Right lung (tissue), 2 donors: ENCODE measurements at regions not wholly inside any gene's neighbourhood (a gene's known extent, or its start where the extent isn't known, plus 50 kb on each side); places are given as distances from the start of the nearest gene placed in this dataset.
A peak's percentile ranks its signal among the peaks of the same experiment; 100 is the strongest.

Experiments
- DNase-seq, 2 donors: peaks; one replicate each; pipeline ENCODE4 v3.0.0-alpha.2; 2013

GRCh38 chr13:68473834-68474326 is 1243.7 kb upstream of the PCDH9 start:
- no peak for DNase-seq

DNA sequence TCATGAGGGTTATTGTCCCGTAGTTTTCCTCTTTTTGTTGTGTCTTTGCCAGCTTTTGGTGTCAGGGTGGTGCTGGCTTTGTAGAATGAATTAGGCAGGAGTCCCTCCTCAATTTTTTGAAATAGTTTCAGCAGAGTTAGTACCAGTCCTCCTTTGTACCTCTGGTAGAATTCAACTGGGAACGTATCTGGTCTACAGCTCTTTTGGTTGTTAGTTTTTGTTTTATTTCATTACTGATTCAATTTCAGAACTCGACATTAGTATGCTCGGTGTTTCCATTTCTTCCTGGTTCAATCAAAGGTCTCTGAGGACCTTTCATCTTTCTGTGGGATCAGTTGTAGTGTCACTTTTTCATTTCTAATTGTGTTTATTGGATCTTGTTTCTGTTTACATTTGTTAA is 1237.0 kb upstream of the PCDH9 start:
- DNase-seq, result no peak

DNA sequence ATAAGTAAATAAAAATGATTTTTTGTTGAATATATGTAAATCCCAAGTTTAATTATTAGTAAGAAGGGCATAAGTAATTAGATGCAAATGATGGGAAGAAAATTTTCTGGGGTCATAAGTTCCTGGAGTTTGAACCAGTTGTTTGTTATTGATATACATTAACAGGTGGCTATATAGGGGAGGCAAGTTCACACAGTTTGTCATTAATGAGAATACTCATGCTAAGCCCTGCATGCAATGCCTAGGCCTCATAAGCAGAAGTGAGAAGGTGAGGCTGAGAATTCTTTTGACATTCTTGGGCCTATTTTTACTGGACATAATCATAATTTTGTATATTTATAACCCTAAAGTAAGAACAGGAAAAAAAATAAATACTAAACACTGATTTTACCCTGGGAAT is 1210.7 kb upstream of the PCDH9 start:
- DNase-seq, result no peak

DNA sequence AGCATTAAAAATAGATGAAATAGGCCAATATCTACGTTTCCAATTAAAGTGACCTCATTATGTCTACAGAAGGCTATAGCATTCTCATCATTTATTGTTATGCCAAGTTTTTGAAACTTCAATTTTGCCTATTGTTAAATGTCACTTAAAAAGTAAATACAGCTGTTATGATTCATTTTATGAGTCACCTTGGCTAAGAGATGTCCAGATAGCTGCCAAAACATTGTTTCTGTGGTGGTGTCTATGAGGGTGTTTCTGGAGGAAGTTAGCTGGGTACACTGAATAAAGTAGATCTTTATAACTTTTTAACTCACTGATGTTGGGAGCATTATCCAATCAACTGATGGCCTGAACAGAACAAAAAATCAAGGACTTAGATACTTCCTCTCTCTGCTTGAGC is 1209.7 kb upstream of the PCDH9 start:
- no peak for DNase-seq

GRCh38 chr13:68428292-68428691 is 1198.2 kb upstream of the PCDH9 start:
- DNase-seq, result no peak

DNA sequence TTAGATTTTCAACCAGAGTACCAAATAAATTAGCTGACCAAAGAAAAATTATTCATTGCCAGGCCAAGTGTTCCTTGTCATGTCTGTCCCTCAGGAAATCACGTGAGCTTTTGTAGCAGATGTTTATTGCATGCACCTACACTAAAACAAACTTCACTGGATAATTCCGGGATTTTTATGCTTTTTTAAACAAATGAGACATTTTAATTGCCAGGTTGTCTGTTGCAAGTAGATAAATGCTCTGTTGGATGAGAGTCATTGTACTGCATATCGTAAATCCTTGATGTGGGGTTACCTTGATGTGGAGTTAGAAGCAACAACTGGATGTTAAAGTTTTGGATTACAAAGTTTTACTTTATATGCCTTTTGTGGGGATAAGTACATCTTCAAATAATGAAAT is 1187.7 kb upstream of the PCDH9 start:
- no peak for DNase-seq

DNA sequence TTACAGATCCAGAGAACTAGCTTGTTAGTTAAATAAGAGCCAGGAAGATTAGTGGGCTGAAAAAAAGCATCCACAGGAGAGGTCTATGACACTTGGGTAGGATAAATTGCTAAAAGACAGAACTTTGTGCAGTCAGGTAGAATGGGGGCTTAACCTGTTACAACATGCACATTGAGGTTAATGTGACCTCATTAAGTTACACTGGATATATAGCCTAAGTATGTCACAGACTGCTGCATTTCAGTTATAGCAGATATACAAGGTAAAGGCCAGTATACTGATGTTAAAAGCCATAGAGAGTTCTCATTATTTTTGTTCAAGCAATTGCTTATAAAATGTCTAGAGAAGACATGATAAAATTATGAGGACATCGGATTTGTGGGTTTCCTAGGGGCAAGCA is 1179.9 kb upstream of the PCDH9 start:
- no peak for DNase-seq

- no peak for DNase-seq
Measured at GRCh38 chr13:68390987-68391386, 1160.9 kb upstream of the PCDH9 start.

- no peak for DNase-seq
Measured at GRCh38 chr13:68386808-68387207, 1156.7 kb upstream of the PCDH9 start.

- no peak for DNase-seq
Measured at GRCh38 chr13:68380041-68380973, 1150.2 kb upstream of the PCDH9 start.

DNA sequence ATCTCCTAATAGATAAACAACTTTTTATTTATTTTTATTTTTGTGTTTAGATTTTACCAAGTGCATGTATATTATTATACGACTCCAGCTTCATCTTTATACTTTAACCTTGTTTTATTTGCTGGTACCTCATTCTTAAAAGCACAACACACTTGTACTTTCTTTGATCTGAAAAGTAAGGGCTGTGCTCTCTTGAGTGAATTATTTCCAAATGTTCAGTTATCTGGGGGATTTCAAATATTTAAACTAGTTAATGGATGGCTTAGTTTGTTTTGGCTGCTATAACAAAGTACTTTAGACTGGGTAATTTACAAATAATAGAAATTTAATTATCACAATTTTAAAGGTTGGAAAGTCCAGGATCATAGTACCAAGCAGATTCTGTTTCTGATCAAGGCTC is 1148.2 kb upstream of the PCDH9 start:
- no peak for DNase-seq

GRCh38 chr13:68375004-68375403 is 1144.9 kb upstream of the PCDH9 start:
- no peak for DNase-seq

DNA sequence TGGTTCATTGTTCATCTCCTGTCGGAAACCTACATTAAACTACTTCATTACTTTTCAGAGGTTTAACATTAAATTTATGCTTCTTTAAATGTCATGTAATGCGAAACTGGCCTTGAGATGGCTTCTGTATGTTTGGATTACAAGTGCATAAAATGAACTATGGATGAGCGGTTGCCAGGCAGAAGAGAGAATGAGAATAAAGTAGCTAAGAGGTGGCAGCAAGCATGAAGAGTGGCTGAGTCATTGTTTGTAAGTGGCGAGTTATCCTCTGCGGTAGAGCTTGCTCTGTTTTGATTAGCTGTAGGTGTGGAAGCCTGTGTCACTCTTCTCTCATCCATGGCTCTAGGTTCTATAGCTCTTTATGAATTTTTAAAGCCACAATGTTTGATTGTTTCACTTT is 1139.6 kb upstream of the PCDH9 start:
- no peak for DNase-seq

- DNase-seq, result no peak
Measured at GRCh38 chr13:68368922-68369321, 1138.8 kb upstream of the PCDH9 start.

- DNase-seq, result no peak
Measured at GRCh38 chr13:68359105-68359504, 1129.0 kb upstream of the PCDH9 start.

DNA sequence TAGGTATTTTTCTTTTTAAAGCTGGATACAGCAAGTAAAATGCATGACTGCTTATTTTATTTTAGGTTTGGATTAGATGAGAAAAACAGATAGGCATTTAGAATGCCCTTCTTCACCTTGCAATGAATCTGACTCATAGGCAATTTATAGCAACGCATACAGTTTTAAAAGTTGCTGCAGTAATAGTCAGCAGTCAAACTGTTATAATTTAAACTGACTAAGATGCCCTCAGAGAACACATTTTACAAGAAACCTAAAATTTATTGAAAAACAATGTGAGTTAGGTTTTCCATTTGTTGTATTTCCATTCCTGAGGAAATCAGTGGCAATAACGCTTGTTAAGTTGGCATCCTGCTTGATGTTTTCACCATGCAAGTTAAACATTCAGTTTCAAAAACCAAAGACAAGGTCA is 1128.2 kb upstream of the PCDH9 start:
- DNase-seq, result no peak

- DNase-seq, result no peak
Measured at GRCh38 chr13:68350554-68350953, 1120.4 kb upstream of the PCDH9 start.

DNA sequence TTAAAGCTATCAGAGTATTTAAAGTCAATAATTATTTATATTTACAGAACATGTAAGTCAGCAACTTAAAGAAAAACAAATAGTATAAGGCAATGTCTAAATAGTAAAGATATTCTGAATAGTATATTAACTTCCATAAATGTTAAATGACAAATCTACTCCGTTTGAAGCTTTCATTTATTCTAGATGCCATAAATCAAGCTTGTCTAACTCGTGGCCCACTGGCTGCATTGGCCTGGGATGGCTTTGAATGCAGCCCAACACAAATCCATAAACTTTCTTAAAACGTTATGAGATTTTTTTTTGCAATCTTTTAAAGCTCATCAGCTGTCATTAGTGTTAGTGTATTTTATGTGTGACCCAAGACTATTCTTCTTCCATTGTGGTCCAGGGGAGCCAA is 1117.1 kb upstream of the PCDH9 start:
- DNase-seq, result no peak

DNA sequence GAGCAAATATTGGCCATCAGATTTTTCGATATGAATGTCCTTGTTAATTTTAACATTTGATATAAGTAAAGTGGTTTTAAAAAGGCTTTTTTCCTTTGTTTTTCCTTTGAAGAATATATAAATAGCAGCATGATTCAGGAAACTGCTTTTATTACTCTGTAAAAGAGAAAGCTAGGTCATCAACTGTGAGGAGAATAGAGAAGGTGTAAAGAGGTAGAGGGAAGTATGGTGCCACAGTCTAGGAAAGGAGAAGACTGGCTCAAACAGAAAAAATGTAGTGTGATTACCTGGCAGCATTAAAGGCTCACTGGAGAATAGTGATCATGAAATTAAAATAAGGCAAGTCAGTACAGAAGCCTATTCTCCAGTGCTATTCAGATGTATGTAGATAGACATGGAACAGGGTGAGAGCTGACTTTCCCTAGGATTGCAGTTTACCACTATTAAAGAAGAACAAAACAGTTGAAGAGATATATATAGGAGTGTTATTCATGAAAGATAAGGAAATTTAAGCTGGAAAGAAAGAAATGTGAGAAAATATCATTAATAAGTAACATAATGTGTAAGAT is 1115.9 kb upstream of the PCDH9 start:
- DNase-seq, result no peak

DNA sequence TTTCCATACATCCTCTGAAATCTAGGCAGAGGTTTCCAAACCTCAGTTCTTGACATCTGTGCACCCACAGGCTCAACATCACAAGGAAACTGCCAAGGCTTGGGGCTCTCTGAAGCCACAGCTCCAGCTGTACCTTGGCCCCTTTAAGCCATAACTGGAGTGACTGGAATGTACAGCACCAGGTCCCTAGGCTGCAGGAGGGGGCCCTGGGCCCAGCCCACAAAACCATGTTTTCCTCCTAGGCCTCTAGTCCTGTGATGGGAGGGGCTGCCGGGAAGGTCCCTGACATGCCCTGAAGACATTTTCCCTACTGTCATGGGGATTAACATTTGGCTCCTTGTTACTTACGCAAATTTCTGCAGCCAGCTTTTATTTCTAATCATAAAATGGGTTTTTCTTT is 1093.0 kb upstream of the PCDH9 start:
- DNase-seq, result no peak

DNA sequence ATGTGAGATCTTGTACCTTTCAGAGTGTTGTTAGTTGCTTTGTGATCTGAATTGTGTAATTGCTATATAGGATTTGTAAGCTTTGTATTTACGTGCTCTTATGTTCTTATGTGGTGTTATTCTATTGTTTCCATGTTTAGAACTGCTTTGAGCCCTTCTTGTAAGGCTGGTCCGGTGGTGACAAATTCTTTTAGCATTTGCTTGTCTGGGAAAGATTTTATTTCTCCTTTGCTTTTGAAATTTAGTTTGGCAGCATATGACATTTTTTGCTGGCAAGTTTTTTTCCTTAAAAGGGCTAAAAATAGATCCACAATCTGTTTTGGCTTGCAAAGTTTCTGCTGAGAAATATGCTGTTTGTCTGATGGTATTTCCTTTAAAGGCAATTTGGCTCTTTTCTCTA is 1089.2 kb upstream of the PCDH9 start:
- DNase-seq, result no peak

GRCh38 chr13:68304286-68304893 is 1074.3 kb upstream of the PCDH9 start:
- DNase-seq, result peak in 1 of 2 donors; percentile 11

GRCh38 chr13:68293631-68294030 is 1063.5 kb upstream of the PCDH9 start:
- DNase-seq, result peak; percentile 11 to 21
